NCI-H460 (cell line): ENCODE measurements at regions not wholly inside any gene's neighbourhood (a gene's known extent, or its start where the extent isn't known, plus 50 kb on each side); places are given as distances from the start of the nearest gene placed in this dataset.
A peak's percentile ranks its signal among the peaks of the same experiment; 100 is the strongest.

Experiments
- DNase-seq: peaks from one replicate; pipeline ENCODE4 v3.0.0-alpha.2; 2016; ENCODE audit warnings: low read depth; ENCODE audit errors: extremely low read depth

DNA sequence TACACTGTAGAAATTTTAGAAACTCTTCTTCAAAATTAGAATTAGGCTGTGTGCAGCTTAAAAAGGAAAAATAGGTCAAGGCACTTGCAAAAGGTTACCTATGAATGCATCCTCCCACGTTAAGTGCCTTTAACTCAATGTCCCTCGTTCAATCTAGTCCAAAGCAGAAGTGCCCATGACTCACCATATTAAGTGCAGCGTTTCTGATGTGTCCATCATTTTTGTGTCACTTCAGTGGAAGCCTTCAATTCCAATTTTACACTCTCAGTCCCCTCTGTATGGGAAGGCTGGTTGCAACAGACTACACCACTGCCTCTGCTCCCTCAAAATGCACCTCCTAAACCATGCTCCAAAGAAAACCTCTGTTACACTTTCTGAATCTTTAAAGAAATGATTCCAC is 53.4 kb downstream of the FOXB1 start:
- no peak for DNase-seq

DNA sequence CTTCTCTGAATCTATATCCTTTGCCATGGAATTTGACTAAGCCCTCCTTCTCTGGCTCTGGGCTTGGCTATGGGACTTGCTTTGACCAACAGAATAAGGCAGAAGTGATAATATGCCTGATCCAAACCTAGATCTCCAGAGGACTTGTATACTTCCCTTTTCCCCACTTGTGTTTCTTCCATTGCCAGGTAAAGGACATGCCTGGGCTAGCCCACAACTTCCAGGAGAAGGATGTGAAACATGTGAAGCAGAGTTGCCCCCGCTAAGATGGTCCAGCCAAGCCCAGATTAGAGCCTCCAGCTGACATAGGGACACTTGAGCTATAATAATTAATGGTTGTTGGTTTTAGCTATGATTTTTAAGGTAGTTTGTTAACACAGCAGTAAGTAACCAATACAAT is 55.1 kb downstream of the FOXB1 start:
- DNase-seq: no peak

DNA sequence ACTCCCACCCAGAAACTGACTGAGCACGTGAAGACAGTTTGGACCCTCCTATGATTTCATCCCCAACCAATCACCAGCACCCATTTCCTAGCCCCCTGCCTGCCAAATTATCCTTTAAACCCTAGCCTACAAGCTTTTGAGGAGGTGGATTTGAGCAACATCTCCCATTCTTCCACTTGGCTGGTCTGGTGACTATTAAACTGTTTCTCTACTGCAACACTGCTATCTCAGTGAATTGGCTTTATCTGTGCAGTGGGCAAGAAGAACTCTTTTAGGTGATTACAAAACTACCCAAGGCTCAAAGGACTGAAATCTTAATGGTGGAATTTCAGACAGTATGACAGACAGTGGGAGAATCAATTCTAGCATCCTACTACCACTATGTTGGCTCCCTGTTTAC is 57.6 kb downstream of the FOXB1 start:
- no peak for DNase-seq

DNA sequence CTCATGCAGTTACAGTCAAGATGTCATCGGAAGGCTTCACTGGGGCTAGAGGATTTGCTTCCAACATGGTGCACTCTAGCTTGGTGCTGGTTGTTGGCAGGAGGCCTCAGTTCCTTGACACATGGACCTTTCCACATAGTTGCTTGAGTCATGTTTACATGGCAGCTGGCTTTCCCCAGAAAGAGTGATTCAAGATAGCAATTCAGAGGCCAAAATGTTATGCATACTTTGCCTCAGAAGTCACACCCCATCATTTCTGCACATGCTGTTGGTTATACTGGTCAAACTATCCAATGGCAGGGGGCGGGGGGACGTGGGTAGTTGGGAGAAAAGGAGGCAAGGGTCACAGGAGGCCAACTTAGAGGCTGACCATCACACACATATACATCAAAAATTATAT is 58.7 kb downstream of the FOXB1 start:
- no peak for DNase-seq

DNA sequence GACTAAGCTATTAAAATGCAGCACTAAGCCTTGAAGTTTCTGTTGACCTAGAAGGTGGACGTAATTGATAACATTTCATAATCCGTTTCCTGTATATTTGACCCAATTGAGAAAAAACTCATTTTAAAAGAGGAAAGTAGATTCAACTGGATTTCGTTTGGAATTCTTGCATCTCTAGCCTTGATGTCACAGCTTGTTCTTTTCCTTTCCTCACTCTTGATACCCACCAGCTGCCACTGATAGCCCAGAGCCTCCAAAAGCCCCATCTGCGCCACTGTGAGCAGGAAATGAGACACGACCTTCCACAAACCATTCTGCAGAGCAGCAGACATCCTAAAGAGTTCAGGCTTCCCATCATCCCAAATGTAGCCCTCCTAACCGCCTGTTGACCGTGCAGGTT is 61.8 kb downstream of the FOXB1 start:
- no peak for DNase-seq

DNA sequence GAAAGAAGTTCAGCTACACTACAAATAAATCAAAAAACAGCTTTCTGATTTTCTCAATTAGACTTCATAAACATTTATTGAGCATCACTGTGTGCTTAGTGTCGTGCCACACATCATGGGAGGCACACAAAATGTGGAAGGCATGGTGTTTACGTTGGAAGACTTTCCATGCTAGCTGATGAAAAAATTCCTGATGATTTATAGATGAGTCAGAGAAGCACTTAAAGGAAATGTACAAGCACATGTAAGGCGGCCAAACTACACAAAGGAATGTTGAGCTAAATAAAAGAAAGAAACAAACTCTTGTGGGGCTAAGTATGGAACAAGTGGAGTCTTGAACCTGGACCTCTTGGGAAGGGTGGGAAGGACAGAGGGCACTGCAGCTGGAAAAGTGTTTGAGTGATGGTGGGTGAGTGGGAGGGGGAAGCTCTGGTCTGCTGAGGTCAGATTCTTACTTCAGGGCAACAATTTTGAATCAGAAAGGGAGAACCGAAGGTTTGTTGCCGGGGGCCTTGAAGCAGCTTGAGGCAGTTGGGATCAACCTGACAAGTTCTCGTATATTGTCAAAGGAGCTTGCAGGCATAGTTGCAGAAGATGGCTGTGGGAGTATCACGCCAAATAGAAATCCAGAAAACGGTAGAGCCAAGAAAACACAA is 66.9 kb downstream of the FOXB1 start:
- peak; percentile 75 for DNase-seq

DNA sequence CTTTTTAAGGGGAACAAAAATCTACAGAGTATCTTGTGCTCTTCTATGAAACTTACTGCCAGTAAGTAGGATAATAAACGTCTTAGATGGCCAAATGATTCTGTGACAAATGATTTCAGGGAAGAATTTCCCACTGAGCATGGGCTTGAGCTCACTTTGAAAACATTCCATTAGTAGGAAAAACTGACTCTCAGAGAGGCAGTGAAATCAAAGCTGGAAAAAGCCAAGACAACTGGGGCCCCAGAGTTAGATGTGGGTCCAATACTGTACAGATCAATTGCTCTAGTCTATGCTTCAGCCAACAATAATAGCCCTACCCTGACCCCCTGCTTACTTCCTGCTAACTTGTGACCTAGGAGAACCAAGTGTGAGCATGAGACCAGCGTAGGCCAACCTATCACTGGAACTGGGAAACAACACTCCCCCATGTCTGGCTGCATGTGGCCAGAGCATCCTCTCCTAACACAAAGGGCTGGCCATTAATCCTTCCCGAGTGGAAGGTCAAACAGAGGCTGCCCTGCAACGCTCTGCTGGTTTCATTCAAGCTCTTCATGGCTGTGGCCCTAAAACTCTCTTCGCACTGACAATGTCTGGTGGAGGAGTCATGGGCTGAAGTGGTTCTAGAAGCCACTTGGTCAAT is 68.8 kb downstream of the FOXB1 start:
- no peak for DNase-seq

DNA sequence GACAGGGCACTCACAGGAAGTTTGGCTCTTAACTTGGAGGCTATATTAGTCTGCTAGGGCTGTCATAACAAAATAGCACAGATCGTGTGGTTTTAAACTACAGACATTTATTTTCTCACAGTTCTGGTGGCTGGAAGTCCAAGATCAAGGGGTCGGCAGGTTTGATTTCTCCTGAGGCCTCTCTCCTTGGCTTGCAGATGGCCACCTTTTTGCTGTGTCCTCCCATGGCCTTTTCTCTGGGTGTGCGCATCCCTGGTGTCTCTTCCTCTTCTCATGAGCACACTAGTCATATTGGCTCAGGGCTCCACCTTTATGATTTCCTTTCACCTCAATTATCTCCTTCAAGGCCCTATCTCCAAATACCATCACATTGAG is 69.3 kb downstream of the FOXB1 start:
- DNase-seq: no peak

DNA sequence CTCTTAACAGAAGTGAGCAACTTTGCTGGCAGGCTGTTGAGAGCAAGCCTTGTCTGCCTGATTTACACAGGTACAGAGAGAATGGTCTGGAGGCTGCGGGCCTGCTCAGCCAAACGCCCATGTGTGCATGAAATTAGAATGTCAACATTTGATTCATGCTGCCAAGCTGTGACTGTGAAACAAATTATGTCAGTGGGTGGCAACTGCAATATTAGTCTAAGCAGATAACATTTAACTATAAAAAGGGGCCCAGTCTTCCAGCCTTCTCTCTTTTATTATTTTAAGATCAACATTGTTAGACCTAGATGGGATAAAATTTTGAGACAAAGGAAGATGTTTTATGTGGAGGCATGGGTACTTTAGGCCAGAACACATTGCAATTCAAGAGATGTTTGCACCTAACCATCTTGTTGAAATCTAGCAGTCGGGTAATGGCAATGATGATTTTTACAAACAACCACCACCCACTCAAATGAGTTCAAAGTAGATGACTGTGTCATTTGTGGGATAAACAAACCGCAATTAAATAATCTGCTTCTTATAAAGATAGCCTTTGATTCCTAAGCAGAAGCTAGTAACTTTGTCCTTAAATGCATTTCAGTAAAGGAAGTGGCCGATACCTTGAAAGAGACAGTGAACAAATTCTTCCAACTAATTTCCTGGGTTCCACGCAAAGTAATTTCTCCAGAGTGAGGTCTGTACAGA is 70.2 kb downstream of the FOXB1 start:
- DNase-seq: no peak

DNA sequence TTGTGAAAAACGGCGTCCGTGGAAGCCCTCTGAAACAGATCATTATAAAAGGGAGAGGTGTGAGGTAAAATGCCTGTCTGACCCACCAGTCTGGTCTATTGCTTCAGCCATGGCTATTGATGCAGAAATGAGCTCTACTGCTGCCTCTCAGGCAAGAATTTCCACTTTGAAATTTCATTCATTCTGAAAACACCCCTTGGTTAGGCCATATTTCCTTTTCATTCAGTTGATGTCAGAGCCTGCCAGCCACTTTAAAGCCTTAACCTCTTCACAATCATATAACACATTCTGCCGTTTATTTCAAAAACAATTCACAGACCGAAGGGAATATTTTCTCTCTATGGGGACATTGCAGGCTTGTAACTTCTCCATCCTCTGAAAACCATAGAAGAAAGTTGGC is 71.9 kb downstream of the FOXB1 start:
- DNase-seq: no peak

DNA sequence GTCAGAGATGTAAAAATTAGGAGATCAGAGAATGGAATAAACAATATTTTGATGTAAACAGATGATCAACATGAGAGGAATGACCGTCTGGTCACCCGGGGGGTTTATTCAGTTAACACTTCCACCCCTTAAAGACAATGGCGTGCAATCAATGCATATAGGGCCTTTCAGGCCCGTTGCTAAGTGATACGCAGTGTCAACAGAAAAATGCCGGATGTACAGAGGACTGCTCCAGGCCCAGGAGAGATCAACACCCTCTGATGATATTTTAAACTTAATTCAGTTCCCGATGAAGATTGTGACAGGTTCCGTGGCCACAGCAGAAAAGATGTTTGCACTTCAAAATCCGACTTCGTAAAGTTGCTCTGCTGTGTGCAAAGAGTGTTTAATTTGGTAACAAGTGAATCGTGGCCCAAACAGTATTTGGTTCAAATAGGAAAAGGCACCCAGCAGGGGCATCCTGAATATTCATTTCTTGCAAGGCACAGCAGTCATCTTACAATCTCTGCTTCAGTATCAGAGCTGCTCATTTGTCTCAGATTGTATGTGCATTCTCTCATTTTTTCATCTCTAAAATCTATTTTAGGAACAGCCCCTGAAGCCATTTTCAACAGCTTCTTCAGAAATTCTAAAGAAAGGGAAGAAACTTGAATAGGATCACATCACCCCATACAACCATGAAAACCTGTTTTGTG is 72.6 kb downstream of the FOXB1 start:
- no peak for DNase-seq

DNA sequence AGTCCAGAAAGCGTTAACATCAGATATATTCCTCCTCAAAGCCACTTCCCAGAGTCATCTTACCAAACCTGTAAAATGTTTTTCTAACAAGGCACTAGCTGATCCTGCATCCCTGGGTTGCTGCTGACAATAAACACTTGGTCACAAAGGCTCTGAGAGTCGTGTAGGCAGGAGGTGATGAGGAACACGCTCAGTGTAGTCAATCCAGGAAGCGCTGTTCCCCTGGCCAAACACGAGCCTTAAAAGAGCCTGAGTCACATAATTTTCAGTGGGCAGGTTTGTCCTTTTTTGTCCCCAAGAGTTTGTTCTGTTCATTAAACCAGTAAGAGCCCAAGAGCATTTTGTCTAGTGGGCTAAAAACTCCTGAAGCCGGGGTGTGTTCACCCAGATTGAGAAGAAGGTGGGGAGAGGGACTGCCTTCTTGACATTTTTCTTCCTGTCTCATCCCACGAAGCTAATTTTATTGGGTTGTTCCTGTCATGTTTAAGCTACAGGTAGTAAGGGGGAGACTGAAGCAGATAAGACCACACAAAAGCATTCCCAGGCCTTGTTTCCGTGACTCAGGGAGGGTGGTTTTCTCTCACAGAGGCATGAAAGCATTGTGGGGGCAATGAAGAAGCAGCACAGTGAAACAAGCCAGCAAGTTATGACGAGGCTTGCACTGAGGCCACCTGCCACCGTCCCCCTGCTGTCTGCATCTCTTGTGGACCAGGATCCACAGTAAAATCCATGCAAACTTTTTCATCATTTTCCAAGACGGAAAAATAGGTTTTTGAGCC is 73.7 kb downstream of the FOXB1 start:
- no peak for DNase-seq

DNA sequence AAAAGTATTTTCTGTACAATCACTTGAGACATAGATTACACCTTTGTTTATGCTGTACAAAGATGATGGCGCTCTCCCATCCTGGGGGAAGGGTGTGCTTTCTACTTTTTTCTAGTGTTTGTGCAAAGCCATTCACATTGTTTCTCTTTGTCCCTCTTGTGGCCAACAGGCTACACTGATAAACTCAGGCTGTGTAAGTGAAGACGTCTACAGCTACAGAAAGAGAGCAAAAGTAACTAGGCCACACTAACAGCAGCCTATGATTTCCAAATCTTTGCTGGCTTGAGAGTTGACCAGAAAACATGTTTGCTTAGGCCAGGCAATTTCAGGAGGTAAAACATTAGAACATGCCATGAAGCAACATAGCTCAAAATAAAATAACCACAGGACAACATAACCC is 75.1 kb downstream of the FOXB1 start:
- peak; percentile 16 for DNase-seq

DNA sequence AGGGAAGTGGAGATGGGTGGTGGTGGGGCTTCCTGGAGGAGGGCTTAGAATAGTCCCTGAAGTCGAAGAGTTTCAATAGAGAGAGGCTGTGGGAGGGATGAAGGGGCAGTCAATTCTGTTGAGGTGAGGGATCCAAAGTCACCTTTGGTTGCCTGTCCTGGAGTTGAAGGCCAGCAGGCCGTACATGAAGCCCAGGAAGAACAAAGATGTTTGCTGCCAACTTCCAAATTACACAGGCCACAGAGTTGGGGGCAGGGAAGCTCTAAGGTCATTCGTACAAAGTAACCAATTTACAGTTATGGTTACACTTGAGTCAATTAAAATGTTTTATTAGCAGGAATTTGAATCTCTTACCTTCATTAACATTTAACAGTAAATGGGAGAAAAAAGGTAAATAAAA is 77.9 kb downstream of the FOXB1 start:
- DNase-seq: no peak

DNA sequence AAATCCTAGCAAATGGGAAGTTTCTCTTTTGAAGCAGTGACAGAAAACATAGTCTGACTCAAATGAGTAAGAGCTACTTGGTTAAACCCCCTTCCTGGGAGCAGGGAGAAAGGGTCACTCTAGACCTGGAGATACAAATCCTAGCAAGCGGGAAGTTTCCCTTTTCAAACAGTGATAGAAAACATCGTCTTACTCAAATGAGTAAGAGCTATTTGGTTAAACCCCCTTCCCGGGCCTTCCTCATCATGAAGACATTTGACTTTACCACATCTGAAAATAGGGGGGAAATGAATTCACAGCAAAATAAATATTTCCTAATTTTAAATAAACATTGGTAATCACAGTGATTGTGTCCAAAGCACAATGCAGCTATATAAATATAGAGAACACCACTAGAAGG is 79.2 kb downstream of the FOXB1 start:
- no peak for DNase-seq

DNA sequence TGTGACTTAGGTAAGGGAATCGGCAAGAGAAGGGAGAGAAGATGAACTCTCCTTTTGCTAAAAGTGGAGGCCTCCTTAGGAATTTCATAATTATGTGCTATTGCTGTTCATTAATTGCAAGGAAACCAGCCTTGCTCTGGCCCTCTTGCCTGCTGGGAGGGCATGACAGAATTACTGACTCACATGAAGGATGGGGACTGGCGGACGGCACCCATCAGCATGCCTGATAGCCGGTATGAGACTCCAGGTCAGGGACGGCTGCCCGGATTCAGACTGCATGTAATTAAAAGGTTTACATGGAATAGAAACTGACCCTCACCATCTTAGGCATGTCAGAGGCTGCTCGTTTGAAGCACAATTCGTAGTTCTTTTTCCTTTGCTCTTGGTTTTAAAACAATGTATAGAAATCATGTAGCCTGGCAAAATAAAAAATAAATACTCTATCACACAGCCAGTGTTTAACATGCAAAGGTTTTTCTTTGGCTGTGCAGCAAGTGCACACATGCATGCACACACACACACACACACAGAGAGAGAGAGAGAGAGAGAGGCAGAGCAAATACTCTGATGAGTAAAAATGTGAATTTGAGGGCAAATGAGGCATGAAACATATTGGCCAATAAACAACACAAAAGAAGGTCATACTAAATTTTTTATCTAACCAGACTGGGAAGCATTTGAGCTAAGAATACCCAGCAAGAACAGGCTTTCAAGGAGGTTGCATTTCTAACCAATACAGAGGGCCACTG is 82.7 kb downstream of the FOXB1 start:
- no peak for DNase-seq

DNA sequence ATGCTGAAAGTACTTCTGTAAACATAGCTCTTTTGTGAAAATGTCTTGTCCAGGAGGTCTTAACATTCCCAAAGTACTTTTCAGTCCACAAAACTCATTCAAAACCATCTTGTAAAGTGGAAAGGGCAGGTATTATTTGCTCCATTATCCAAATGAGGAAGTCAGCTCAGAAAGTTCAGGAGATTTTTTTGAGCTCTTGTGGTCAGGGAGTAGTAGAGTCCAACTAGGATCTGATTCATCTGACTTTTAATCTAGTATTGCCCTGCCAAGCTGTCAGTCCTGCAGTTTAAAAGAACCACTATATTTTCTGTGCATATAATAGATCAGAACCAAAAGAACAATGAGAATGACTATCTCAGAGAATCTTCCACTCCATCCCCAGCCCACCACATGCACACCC is 83.5 kb downstream of the FOXB1 start:
- no peak for DNase-seq

DNA sequence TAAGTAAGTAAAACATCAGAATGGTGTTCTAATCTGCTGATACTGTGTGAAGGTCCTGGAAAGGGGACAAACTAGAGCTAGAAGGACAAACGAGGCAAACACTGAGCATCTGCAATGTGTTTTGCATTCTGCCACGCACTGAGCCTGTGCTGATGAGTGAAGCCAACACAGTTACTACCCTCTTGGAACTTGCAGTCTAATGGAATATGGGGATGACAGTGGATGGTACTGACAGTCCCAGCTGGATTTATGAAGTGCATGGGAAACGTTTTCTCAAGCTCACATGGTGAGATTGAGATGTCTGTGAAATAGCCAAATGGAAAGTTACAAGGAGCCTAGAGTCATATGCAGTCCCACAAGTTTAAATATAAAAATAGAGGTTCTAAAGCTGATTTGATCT is 86.6 kb downstream of the FOXB1 start:
- no peak for DNase-seq

DNA sequence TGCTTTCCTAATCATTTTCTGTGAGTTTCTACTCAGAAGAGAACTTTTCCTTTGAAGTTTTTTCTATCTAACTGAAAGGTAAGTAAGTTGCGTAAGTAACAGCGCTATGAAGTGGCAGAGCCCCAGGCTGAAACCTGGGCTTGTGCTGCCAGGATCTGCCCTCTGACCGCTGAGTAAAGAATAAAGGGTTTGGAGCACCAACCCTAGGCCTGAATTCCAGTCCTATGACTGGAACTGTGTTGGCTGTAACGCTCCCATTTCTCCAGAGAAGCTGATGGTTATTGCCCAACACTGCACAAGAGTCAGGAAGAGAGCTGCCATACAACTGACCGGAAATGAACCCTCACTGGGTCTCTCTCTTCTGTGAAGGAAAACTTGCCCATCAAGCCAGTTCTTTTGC is 87.0 kb downstream of the FOXB1 start:
- no peak for DNase-seq

DNA sequence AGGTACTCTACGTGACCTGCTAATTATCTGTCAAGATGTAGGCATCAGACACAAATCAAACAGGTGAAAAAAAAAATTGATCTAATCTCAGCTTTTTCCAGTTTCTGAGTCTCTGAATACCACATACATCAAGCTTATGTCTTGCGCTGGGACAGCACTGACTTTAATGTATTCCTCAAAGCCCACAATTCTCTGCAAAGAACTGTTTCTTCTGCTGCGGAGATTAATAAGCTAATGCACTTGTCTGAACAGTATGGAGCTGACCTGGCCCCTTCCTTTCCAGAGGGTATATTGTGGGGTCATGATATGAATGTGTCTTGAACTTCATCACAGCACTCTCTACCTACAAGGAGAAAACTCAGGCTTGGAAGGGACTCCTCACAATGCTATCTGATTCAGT is 87.8 kb downstream of the FOXB1 start:
- DNase-seq: no peak
